HG03108 (cell line): ENCODE measurements at regions not wholly inside any gene's neighbourhood (a gene's known extent, or its start where the extent isn't known, plus 50 kb on each side); places are given as distances from the start of the nearest gene placed in this dataset.
"Not testable (repeated sequence)": the region's sequence is repeated elsewhere in the genome, so short reads cannot be mapped to it uniquely, and the experiment has no call there.

ENCODE experiments used
- ATAC-seq: cut with Tn5 transposase; IDR thresholded peaks from one replicate; pipeline ENCODE4 v1.9.1; 2021; ENCODE audit warnings: moderate library complexity; ENCODE audit not compliant: unreplicated experiment

DNA sequence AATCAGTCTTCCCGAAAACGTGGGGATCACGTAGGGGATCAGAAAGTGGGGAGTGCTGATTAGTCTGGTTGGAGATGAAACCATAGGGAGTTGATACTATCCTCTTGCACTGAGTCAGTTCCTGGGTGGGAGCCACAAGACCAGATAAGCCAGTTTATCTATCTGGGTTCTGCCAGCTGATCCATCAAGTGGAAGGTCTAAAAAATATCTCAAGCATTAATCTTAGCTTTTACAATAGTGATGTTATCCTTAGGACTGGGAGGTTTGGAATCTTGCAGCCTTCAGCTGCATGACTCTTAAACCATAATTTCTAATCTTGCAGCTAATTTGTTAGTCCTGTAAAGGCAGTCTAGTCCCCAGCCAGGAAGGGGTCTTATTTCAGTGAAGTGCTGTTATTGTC is 2474.2 kb downstream of the PCDH9 start:
- no peak for ATAC-seq

DNA sequence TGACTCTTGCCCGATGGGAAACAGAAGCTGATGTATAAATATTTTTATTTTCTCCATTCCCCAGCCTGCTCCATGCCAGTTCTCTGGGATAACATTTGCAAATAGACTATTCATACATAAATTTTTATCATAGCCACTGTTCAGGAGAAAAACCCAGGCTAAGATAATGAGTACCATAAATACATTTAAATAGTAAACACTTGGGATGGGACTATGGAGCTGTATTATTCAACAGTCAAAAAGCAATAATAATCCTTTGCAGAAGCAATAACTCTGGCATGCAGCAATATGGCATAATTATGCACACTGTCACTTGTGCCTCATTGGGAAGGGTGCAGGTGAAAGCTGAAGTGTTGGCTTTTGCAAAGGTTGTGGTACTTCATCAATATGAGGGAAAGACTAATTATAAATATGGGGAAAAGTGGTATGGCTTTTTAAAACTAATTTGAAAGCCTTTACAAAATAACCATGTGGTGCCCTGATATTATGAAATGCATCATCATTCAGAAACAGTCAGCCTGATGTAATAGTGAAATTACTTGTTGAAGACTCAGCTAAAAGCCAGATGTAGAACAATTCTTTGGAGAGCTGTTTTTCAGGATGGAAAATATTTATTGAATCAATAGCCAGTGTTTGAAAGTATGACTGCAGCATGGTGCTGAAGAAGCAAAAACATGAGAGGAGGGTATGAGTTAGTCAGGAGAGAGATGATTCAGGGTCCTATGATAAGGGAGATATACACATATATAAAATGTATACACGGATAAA is 2476.7 kb downstream of the PCDH9 start:
- no peak for ATAC-seq

- ATAC-seq = no peak
Observed at GRCh38 chr13:64749301-64749700, 2480.8 kb downstream of the PCDH9 start.

- ATAC-seq = no peak
Observed at GRCh38 chr13:64746845-64747244, 2483.3 kb downstream of the PCDH9 start.

GRCh38 chr13:64740493-64740892 is 2489.6 kb downstream of the PCDH9 start:
- no peak for ATAC-seq

- ATAC-seq = no peak
Observed at GRCh38 chr13:64725492-64725891, 2504.6 kb downstream of the PCDH9 start.

DNA sequence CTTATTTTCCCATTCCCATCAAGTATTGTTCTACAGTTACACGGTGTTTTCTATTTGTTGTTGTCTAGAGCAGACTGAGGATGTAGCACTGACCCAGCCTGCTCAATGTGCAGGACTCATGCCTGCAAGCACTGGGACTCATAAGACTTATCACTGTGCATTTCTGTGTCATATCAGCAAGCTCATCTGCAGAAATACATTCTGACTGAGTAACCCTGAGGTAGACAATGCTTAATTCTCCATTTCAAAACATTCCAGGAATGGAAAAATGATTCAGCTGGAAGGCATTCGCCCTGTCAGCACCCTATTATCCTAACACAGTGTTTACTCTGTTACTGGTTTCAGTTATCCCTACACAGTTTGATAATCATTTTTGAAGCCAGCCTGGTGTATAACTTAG is 2506.4 kb downstream of the PCDH9 start:
- no peak for ATAC-seq

DNA sequence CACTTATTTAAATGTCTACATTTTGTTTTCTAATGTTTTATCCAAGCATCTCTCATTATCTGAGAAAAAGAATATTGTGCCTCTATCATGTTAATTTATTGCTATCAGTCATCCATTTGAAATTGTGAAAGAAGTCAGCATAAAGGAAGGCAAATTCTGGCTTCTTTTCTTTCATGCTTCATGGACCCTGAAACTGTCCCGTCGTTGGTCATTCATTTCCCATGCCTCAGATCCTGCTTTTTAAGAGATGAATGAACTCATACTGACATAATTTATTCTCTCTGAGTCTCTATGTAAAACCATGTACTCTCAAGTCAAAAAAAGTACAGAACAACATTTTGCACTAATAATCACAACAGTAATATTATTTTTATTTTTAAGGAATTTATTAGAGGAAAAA is 2512.0 kb downstream of the PCDH9 start:
- ATAC-seq = no peak

GRCh38 chr13:64716936-64717335 is 2513.2 kb downstream of the PCDH9 start:
- ATAC-seq = no peak

GRCh38 chr13:64709079-64709478 is 2521.1 kb downstream of the PCDH9 start:
- no peak for ATAC-seq

- ATAC-seq = no peak
Observed at GRCh38 chr13:64704121-64704649, 2526.0 kb downstream of the PCDH9 start.

DNA sequence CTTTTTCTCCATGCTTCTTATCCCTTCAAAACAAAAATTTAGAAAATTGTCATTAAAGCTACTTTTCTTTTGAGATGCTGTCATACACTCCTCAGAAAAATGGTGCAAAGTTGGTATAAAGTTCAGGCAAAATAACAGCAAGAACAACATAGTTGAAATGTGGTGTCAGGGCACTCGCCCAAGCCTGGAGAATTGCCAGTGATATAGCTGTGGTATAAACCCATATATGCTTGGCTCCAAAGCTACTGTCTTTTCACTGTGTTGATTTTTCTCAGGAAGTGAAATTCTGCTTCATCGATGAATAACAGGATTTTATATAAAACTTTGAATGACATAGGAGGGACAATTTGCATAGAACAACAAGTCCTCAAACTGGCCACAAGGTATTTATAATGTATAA is 2532.9 kb downstream of the PCDH9 start:
- ATAC-seq = no peak

DNA sequence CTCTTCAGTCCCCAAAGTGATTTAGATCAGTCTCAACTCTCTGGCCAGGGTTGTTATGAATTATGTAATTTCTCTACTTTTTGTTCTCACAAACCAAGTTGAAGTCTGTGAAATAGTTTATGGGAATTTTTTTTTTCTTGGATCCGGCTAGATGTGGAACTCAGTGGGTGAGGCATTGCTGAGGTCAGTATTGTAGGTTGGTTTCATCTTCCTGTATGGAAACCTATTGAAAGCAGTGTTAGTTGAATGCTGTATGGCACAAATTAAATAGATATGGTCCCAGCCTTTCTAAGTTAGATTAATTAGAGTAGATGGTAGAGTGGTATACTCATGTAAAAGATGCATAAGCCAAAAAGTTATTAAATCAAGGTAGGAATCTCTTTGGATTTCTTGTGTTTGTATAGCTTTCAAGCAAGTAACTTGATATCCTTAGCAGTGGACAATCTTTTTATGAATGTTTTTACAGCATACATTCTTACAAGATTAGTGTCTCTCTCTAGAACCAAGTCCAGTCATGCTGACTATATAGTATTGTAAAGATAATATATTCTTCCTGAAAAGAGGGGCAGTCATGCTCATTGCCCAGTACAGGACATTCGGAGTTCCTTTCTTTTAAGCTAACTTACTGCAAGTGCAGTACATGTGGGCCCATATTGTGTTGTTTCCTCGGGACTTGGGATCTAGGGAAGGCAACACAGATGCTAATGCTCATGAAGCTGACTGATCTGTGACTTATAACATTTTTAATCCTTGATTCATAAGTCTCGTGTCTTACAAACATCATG is 2541.1 kb downstream of the PCDH9 start:
- ATAC-seq = no peak

- not testable (repeated sequence) for ATAC-seq
Observed at GRCh38 chr13:64686536-64686935, 2543.6 kb downstream of the PCDH9 start.

DNA sequence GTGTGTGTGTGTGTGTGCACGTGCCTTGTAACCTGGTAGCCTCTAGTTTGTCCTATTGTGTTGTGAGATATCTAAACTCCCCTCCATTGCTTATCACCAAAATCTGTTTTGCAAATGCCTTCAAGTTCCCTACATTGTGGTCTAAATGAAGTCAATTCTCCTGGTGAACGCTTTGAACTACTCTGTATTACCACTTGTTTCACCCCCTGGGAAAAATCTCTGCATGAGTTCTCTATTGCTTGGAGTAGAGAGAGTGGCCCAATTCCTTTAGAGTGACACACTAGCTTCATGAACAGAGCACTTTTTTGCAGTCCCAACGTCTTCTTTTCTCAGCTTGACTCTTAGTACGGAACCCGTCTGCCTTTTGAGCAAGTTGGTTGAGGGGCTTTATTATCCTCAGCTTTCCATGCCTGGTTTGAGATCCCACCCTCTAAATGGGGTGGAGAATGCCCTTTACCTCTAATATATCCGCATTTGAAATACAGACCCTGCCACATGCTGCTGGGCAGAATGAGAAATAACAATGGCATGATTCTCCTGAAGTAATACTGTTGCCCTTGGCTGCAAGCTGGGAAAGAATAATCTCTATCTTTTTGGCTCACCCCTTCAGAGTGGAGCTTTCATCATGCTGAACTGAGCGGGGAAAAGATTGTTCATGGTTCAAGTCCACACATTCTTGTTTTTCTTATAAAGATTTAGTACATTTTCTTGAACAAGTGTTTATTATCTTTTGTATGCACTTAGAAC is 2545.3 kb downstream of the PCDH9 start:
- no peak for ATAC-seq

DNA sequence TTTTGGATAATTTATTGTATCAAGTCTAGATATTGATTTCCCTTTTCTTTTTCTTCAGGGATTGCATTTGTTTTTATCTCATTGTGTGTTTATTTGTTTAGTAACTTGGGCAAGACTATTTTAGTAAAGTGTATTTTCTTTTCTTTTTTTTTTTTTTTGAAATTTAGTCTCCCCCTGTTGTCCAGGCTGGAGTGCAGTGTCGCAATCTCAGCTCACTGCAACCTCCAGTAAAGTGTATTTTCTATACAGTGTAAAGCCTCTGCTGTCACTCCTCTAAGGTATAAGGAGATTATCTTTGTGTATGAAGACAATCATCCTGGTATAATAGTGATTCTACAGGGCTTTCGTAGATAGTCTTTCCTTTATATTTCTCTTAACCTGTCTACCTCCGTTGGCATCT is 2546.0 kb downstream of the PCDH9 start:
- no peak for ATAC-seq

- no peak for ATAC-seq
Observed at GRCh38 chr13:64680739-64681138, 2549.4 kb downstream of the PCDH9 start.

DNA sequence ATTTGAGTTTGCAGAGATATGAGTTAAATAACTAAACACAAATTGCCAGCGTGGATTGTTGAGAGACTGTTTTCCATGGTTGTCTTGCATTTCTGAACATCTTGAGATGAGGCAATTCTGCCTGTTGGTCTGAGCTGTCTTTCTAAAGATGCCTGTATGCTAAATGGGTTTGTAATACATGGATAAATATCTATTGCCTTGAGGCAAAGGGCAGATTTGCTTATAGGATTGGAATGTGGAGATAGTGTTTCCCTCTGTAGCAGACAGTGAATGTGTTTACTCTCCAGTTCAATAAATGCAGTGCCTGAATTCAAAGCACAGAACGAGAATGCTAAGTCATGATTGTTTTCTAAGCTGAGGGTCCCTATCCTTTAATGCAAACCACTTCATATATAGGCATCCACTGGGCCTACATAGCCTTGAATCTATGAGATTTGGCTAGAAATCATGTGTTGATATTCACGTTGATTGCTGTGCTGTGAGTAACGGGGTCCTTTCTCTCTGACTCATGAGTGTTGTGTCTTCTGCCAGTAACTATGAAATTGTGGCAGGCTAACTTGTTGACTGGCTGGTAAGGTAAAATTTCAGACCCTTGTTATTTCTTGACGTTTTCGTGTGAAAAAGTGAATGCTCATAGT is 2554.8 kb downstream of the PCDH9 start:
- no peak for ATAC-seq

- no peak for ATAC-seq
Observed at GRCh38 chr13:64674126-64674525, 2556.0 kb downstream of the PCDH9 start.

GRCh38 chr13:64672751-64673150 is 2557.4 kb downstream of the PCDH9 start:
- ATAC-seq = no peak
